Right lobe of liver (tissue), 6 donors: ENCODE measurements at regions not wholly inside any gene's neighbourhood (a gene's known extent, or its start where the extent isn't known, plus 50 kb on each side); places are given as distances from the start of the nearest gene placed in this dataset.

Experiments
- ATAC-seq, 4 donors: fragments of 200-7000 bp; cut with Tn5 transposase; one replicate each; pipeline ENCODE4 v1.9.1; 2020; ENCODE audit warnings: mild to moderate bottlenecking in 4 of 4, moderate library complexity in 4 of 4
- DNase-seq, 3 donors: peaks; one replicate each; pipeline ENCODE4 v3.0.0-alpha.2; 2020
- H3K27ac ChIP-seq, 3 donors: fragments of 200-600 bp; one replicate each; pipeline ENCODE4 v1.8.0; 2022
- H3K27me3 ChIP-seq, 2 donors: fragments of 200-600 bp; one replicate each; pipeline ENCODE4 v1.8.0; 2022
- H3K36me3 ChIP-seq, 4 donors: fragments of 200-600 bp; sonication (generic) in 1 of 4; one replicate each; pipeline versions ENCODE4 v1.5.1 to v1.8.0; 2017 to 2022; ENCODE audit warnings: control low read depth in 1 of 4
- H3K4me1 ChIP-seq, 4 donors: fragments of 200-600 bp; sonication (generic) in 1 of 4; one replicate each; pipeline versions ENCODE4 v1.5.1 to v1.8.0; 2017 to 2022; ENCODE audit warnings: control low read depth in 1 of 4
- H3K4me3 ChIP-seq, 3 donors: fragments of 200-600 bp; one replicate each; pipeline ENCODE4 v1.8.0; 2022
- H3K9me3 ChIP-seq, 4 donors: fragments of 200-600 bp; sonication (generic) in 1 of 4; one replicate each; pipeline versions ENCODE4 v1.5.1 to v1.8.0; 2017 to 2022; ENCODE audit warnings: control low read depth in 1 of 4
- CTCF ChIP-seq, 4 donors: fragments of 200-600 bp in 3 of 4; fragments of 450-650 bp in 1 of 4; IDR thresholded peaks; one replicate each; pipeline versions ENCODE4 v1.5.1 to v1.8.0; 2016 to 2022; ENCODE audit warnings: antibody characterized with exemption in 4 of 4, mild to moderate bottlenecking in 2 of 4
- POLR2A ChIP-seq: fragments of 450-650 bp; IDR thresholded peaks from one replicate; pipeline ENCODE4 v1.6.1; 2017; ENCODE audit warnings: antibody characterized with exemption, mild to moderate bottlenecking
- WGBS: methylation state at CpG from one replicate; pipeline ENCODE4 v1.1.6; 2018; ENCODE audit warnings: low coverage, low lambda C conversion rate; ENCODE audit not compliant: insufficient coverage; ENCODE audit errors: missing lambda C conversion rate; 5-methylcytosine and 5-hydroxymethylcytosine counted together
- intact Hi-C, 2 donors: fragments of 100-400 bp; cut with DNase I; formaldehyde crosslinking; loops; one replicate each; pipeline versions ENCODE4 v1.11.2 to v1.14.1; 2022
- donor health status: DM: no; HTN: yes; CAD: no.
- donor health status: DM: no; HTN: no; CAD: no.
- donor health status: DM: no; HTN: no; CAD: no.
- donor health status: DM: no; HTN: yes; CAD: no.
- donor health status: DM: no; HTN: yes; CAD: no.

DNA sequence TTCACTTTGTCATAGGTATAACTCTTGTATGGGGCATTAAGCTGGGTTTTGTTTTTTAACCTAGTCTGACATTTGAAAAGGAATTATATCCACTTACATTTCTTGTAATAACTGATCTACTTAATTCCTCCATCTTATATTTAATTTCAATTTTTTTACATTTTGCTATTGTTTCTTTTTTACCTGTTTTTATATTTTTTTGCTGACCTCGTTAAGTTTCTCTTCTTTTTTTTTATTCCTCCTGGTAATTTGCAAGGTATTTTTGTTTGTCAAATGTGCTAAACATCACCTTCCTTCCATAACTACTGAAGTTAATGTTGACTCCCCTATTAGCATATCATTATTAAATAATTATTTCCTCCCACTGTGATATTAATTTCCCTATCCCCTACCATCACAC lies 87.7 kb upstream of the NR2F2 start:
- H3K27ac ChIP-seq, result no peak overlapping the region
- ATAC-seq, result no peak
- no peak for DNase-seq
- H3K4me3 ChIP-seq, result no peak overlapping the region
- H3K27me3 ChIP-seq, result no peaks in the 10 kb centered on the region
- peaks cover 0 to 5% (median 0%) of the 10 kb centered on the region in 4 donors for H3K4me1 ChIP-seq
- no CpG with 5 or more reads among the region's 1 CpG for WGBS
- H3K36me3 ChIP-seq, result no peaks in the 10 kb centered on the region
- H3K9me3 ChIP-seq, result no peaks in the 10 kb centered on the region
- TF ChIP-seq CTCF (IDR thresholded peaks at IDR 0.05) (no peak), POLR2A (no peak)
- intact Hi-C loops, result no loop called here

DNA sequence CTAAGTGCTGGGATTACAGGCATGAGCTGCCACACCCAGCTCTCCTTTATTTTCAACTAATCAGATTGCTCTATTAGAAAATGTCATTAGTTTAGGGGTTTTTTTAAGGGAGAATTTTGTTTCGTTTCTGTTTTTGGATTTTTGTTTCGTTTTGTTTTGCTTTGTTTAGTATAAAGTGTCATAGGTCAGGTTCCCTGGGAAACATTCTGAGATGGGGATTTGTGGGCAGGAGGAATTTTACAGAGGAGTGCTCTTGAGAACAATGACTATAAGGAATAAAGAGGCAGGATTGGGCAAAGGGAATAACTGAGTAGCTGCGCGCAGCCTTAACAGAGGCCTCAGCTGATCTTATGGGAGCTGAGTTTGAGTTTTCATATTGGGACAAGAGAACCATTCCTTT lies 86.8 kb upstream of the NR2F2 start:
- DNase-seq (no peak), ATAC-seq (no peak)
- Histone ChIP-seq H3K4me1 (peaks cover 0 to 5% (median 0%) of the 10 kb centered on the region in 4 donors), H3K4me3 (no peak overlapping the region), H3K36me3 (no peaks in the 10 kb centered on the region), H3K27ac (no peak overlapping the region), H3K9me3 (no peaks in the 10 kb centered on the region), H3K27me3 (no peaks in the 10 kb centered on the region)
- intact Hi-C loops, result no loop called here
- TF ChIP-seq POLR2A (no peak), CTCF (IDR thresholded peaks at IDR 0.05) (no peak)
- 60% methylated on average over 4 of the region's 4 CpGs for WGBS

DNA sequence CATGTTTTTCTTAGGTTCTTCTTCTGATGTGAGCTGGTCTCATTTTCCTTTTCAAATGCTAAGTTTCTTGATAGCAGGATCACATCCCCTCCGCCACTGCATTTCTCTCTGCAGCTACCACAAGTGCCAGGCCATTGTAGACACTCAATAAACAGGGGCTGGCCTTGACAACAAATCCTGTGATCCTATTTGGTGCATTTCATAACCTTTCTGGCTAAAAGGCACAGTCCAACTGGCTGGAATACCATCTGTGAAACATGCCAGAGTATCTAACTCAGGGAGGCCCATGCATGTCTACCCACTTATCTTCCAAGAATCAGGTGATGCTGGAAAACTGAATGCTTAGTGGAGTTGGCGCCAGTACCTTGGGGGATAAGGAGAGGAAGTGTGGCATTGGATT lies 85.2 kb upstream of the NR2F2 start:
- Histone ChIP-seq H3K36me3 (no peaks in the 10 kb centered on the region), H3K4me1 (peaks cover 0 to 5% (median 0%) of the 10 kb centered on the region in 4 donors), H3K27me3 (no peaks in the 10 kb centered on the region), H3K27ac (peak overlapping the region in 1 of 3 donors; percentile 18), H3K9me3 (no peaks in the 10 kb centered on the region), H3K4me3 (no peak overlapping the region)
- intact Hi-C loops, result no loop called here
- 94% methylated on average over 2 of the region's 2 CpGs for WGBS
- DNase-seq, result peak in 1 of 3 donors; percentile 61
- ATAC-seq, result peak; percentile 66 to 98 (median 80)
- TF ChIP-seq POLR2A (no peak), CTCF (IDR thresholded peaks at IDR 0.05) (no peak)

DNA sequence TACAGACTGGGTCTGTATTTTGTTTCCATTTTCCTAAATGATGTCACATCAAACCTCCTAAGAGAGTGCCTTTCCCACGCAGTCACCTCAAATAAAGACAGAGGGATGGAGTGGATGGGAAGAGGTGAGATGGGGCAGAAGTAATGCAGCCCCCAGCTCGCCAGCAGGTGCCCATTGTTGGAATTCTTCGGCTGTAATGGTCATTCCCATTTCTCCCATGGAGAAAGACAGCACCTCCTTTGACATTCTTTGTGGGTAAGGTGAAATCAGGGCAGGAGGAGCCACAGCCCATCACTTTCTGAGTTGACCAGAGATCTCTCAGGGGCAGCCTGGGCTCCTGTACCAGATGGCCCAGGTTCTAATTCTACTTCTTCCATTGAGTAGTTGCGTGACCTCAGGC lies 84.4 kb upstream of the NR2F2 start:
- H3K36me3 ChIP-seq, result no peaks in the 10 kb centered on the region
- DNase-seq (no peak), ATAC-seq (no peak)
- H3K9me3 ChIP-seq, result no peaks in the 10 kb centered on the region
- WGBS, result 97% methylated on average over 4 of the region's 4 CpGs
- no peak overlapping the region for H3K4me3 ChIP-seq
- H3K27ac ChIP-seq, result no peak overlapping the region
- TF ChIP-seq POLR2A, result no peak
- TF ChIP-seq CTCF (IDR thresholded peaks at IDR 0.05), result no peak
- H3K27me3 ChIP-seq, result no peaks in the 10 kb centered on the region
- intact Hi-C loops, result no loop called here
- H3K4me1 ChIP-seq, result peaks cover 0 to 5% (median 0%) of the 10 kb centered on the region in 4 donors
